MM.1S (cell line): ENCODE measurements at regions not wholly inside any gene's neighbourhood (a gene's known extent, or its start where the extent isn't known, plus 50 kb on each side); places are given as distances from the start of the nearest gene placed in this dataset.

Experiments used
- DNase-seq: peaks from one replicate; pipeline ENCODE4 v3.0.0-alpha.2; 2015
- H2AFZ ChIP-seq: fragments of 300-600 bp; sonication (generic); 2 replicates; pipeline ENCODE4 v1.6.0; 2016; ENCODE audit warnings: antibody characterized with exemption, low read length
- H3F3A ChIP-seq: fragments of 300-600 bp; sonication (generic); 2 replicates; pipeline ENCODE4 v1.6.1; 2016; ENCODE audit warnings: mild to moderate bottlenecking, antibody characterized with exemption, low read length, moderate library complexity, mixed read lengths; ENCODE audit not compliant: insufficient read depth
- H3K27ac ChIP-seq: fragments of 300-600 bp; sonication (generic); 2 replicates; pipeline ENCODE4 v1.5.1; 2016; ENCODE audit warnings: mild to moderate bottlenecking, low read length
- H3K27me3 ChIP-seq: fragments of 300-600 bp; sonication (generic); replicated peaks from 2 replicates; pipeline ENCODE4 v1.6.0; 2016; ENCODE audit warnings: low read length; ENCODE audit not compliant: insufficient read depth
- H3K36me3 ChIP-seq: fragments of 300-600 bp; sonication (generic); replicated peaks from 2 replicates; pipeline ENCODE4 v1.6.1; 2016; ENCODE audit warnings: mild to moderate bottlenecking, low read length, mixed read lengths; ENCODE audit not compliant: insufficient read depth
- H3K4me1 ChIP-seq: fragments of 300-600 bp; sonication (generic); 2 replicates; pipeline ENCODE4 v1.6.1; 2016; ENCODE audit warnings: low read length, mixed read lengths
- H3K4me2 ChIP-seq: fragments of 300-600 bp; sonication (generic); 2 replicates; pipeline ENCODE4 v1.6.0; 2016; ENCODE audit warnings: low read depth, low read length
- H3K4me3 ChIP-seq: fragments of 300-600 bp; sonication (generic); 2 replicates; pipeline ENCODE4 v1.5.1; 2016; ENCODE audit warnings: low read length, mixed read lengths
- H3K79me2 ChIP-seq: fragments of 300-600 bp; sonication (generic); 2 replicates; pipeline ENCODE4 v1.6.1; 2016; ENCODE audit warnings: mixed run types, low read length, mixed read lengths
- H3K9ac ChIP-seq: fragments of 300-600 bp; sonication (generic); 2 replicates; pipeline ENCODE4 v1.6.1; 2016; ENCODE audit warnings: low read length, mixed read lengths
- H3K9me2 ChIP-seq: fragments of 300-600 bp; sonication (generic); replicated peaks from 2 replicates; pipeline ENCODE4 v1.6.1; 2016; ENCODE audit warnings: mild to moderate bottlenecking, low read length, mixed read lengths; ENCODE audit not compliant: insufficient read depth
- H3K9me3 ChIP-seq: fragments of 300-600 bp; sonication (generic); replicated peaks from 2 replicates; pipeline ENCODE4 v1.6.1; 2016; ENCODE audit warnings: mild to moderate bottlenecking, low read length, mixed read lengths; ENCODE audit not compliant: insufficient read depth
- H4K20me1 ChIP-seq: fragments of 300-600 bp; sonication (generic); 2 replicates; pipeline ENCODE4 v1.6.1; 2016; ENCODE audit warnings: mild to moderate bottlenecking, low read length, moderate library complexity, mixed read lengths; ENCODE audit not compliant: insufficient read depth
- EZH2 ChIP-seq: fragments of 300-600 bp; sonication (generic); optimal IDR thresholded peaks from 2 replicates; pipeline ENCODE3; 2017; ENCODE audit warnings: low read depth, mild to moderate bottlenecking, antibody characterized with exemption, low read length, mixed read lengths
- EZH2phosphoT487 ChIP-seq: fragments of 300-600 bp; sonication (generic); IDR thresholded peaks from 2 replicates; pipeline ENCODE4 v1.6.1; 2018; ENCODE audit warnings: antibody characterized with exemption, low read length
- TF ChIP-seq, protein P1 (sequence below): fragments of 300-600 bp; sonication (generic); IDR thresholded peaks from 2 replicates; pipeline ENCODE4 v1.5.1; 2016; ENCODE audit warnings: antibody characterized with exemption, low read length, mixed read lengths

DNA sequence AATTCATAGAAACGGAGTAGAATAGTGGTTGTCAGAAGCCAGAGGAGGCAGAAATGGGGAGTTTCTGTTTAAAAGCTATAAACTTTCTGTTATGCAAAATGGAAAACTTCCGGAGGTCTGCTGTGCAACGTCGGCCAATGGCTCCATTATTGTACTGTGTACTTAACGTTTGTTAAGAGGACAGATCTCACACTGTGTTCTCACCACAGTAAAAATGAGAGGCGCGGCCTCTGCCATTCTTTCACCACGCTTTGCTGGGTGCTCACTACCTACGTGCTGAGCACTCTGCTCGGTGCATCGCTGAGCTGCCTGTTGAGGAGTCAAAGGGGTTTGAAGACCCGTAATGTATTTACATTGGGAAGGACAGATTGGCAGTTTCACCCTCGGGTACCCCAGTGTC is 218.8 kb upstream of the B3GAT1 start:
- no peak overlapping the region for H3K27ac ChIP-seq
- H3K79me2 ChIP-seq: no peaks in the 10 kb centered on the region
- H3K4me3 ChIP-seq: no peak overlapping the region
- H3K4me1 ChIP-seq: no peaks in the 10 kb centered on the region
- H3K4me2 ChIP-seq: no peak overlapping the region
- H3K36me3 ChIP-seq: no peaks in the 10 kb centered on the region
- no peaks in the 10 kb centered on the region for H4K20me1 ChIP-seq
- no peaks in the 10 kb centered on the region for H3K27me3 ChIP-seq
- no peaks in the 10 kb centered on the region for H3K9me3 ChIP-seq
- TF ChIP-seq EZH2 (no peak), EZH2phosphoT487 (no peak)
- TF ChIP-seq, protein P1, sequence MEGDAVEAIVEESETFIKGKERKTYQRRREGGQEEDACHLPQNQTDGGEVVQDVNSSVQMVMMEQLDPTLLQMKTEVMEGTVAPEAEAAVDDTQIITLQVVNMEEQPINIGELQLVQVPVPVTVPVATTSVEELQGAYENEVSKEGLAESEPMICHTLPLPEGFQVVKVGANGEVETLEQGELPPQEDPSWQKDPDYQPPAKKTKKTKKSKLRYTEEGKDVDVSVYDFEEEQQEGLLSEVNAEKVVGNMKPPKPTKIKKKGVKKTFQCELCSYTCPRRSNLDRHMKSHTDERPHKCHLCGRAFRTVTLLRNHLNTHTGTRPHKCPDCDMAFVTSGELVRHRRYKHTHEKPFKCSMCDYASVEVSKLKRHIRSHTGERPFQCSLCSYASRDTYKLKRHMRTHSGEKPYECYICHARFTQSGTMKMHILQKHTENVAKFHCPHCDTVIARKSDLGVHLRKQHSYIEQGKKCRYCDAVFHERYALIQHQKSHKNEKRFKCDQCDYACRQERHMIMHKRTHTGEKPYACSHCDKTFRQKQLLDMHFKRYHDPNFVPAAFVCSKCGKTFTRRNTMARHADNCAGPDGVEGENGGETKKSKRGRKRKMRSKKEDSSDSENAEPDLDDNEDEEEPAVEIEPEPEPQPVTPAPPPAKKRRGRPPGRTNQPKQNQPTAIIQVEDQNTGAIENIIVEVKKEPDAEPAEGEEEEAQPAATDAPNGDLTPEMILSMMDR: no peak
- no peak overlapping the region for H2AFZ ChIP-seq
- no peaks in the 10 kb centered on the region for H3K9me2 ChIP-seq
- no peak for DNase-seq
- no peak overlapping the region for H3K9ac ChIP-seq
- no peaks in the 10 kb centered on the region for H3F3A ChIP-seq

DNA sequence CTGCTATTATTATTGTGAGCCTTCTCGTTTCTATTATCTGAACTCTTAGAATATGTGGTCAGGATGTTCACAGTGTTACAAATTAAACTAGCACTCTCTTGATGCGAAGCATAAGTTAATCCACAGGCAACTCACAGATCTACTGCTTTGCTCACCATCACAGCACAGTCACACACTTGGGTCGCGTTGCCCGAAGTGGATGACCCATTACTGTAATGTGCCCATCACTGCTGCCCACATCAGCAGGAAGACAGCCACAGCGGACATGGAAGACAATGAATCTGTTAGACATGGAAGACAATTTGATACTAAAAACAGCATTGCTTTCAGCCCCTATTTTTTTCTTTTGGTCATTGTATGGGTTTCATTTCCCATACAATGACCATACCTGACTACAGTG is 216.4 kb upstream of the B3GAT1 start:
- H3K79me2 ChIP-seq: no peaks in the 10 kb centered on the region
- no peak overlapping the region for H3K27ac ChIP-seq
- H4K20me1 ChIP-seq: no peaks in the 10 kb centered on the region
- no peaks in the 10 kb centered on the region for H3K27me3 ChIP-seq
- H3K9me3 ChIP-seq: no peaks in the 10 kb centered on the region
- no peaks in the 10 kb centered on the region for H3K9me2 ChIP-seq
- no peak overlapping the region for H3K9ac ChIP-seq
- no peak overlapping the region for H3K4me3 ChIP-seq
- DNase-seq: no peak
- no peaks in the 10 kb centered on the region for H3K36me3 ChIP-seq
- H3K4me1 ChIP-seq: no peaks in the 10 kb centered on the region
- no peaks in the 10 kb centered on the region for H3F3A ChIP-seq
- H3K4me2 ChIP-seq: no peak overlapping the region
- no peak overlapping the region for H2AFZ ChIP-seq
- TF ChIP-seq EZH2: no peak

DNA sequence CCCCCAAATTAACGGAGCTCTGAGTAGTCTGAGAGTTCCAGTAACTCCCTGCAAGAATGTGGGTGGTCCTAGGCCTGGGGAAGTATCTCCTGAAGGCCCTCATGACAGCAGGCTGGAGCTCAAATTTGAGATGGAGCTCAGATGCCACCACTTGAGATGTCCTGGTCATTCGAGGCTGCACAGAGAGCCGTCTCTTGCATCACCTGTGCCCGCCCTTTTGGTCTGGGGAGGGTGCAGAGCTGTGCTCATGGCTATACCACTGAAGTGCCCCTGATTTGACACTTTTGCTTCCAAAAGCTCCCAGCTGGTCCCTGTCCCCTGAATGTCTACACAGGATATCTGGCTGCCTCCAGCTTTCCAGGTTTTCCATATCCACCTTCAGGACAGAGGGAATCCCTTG is 214.0 kb upstream of the B3GAT1 start:
- TF ChIP-seq EZH2: no peak
- TF ChIP-seq, protein P1: no peak
- no peak for TF ChIP-seq EZH2phosphoT487

DNA sequence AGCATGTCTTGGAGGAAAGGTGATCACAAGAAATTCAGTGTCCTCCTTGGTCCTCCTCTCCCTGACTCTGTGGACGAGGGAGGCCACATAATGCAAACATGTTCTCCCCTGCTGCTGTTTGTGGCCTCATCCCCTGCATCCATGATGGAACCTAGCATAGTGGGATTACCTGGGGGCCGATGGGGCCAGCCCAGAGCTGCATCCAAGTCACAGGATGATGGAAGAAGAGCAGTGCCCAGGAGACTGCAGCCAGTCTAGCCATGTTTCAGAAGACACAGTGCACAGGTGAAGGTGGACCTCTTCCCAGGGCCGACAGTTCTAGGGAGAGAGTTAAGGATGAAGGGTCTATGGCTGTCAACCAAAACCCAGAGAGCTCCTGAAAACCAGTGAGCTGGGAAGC is 213.6 kb upstream of the B3GAT1 start:
- H3K27ac ChIP-seq: no peak overlapping the region
- H3K79me2 ChIP-seq: no peaks in the 10 kb centered on the region
- H3K9ac ChIP-seq: no peak overlapping the region
- no peaks in the 10 kb centered on the region for H3K4me1 ChIP-seq
- no peaks in the 10 kb centered on the region for H3F3A ChIP-seq
- no peak overlapping the region for H3K4me2 ChIP-seq
- DNase-seq: no peak
- H3K9me2 ChIP-seq: no peaks in the 10 kb centered on the region
- H3K9me3 ChIP-seq: no peaks in the 10 kb centered on the region
- no peak overlapping the region for H3K4me3 ChIP-seq
- no peaks in the 10 kb centered on the region for H3K36me3 ChIP-seq
- H3K27me3 ChIP-seq: no peaks in the 10 kb centered on the region
- H4K20me1 ChIP-seq: no peaks in the 10 kb centered on the region
- TF ChIP-seq, protein P1: no peak
- no peak for TF ChIP-seq EZH2phosphoT487
- no peak for TF ChIP-seq EZH2
- H2AFZ ChIP-seq: no peak overlapping the region

More for the DNA sequence above, 214.0 kb upstream of the B3GAT1 start:
- Histone ChIP-seq H3K4me1 (no peaks in the 10 kb centered on the region), H4K20me1 (no peaks in the 10 kb centered on the region), H3F3A (no peaks in the 10 kb centered on the region), H2AFZ (no peak overlapping the region), H3K9me2 (no peaks in the 10 kb centered on the region), H3K79me2 (no peaks in the 10 kb centered on the region), H3K9me3 (no peaks in the 10 kb centered on the region), H3K27ac (no peak overlapping the region), H3K4me3 (no peak overlapping the region), H3K9ac (no peak overlapping the region), H3K36me3 (no peaks in the 10 kb centered on the region), H3K27me3 (no peaks in the 10 kb centered on the region), H3K4me2 (no peak overlapping the region)
- no peak for DNase-seq
